M059J (cell line): ENCODE measurements at regions not wholly inside any gene's neighbourhood (a gene's known extent, or its start where the extent isn't known, plus 50 kb on each side); places are given as distances from the start of the nearest gene placed in this dataset.

Source experiments
- DNase-seq: peaks from one replicate; pipeline ENCODE4 v3.0.0-alpha.2; 2012; ENCODE audit warnings: low read depth

GRCh38 chr11:91761406-91762025 is 463.1 kb upstream of the FAT3 start:
- DNase-seq: no peak

GRCh38 chr11:91756829-91757480 is 467.7 kb upstream of the FAT3 start:
- no peak for DNase-seq

- DNase-seq: no peak
Measured at GRCh38 chr11:91755951-91756707, 468.5 kb upstream of the FAT3 start.

GRCh38 chr11:91755526-91755925 is 469.1 kb upstream of the FAT3 start:
- peak; percentile 59 for DNase-seq

- peak; percentile 77 for DNase-seq
Measured at GRCh38 chr11:91749251-91749650, 475.4 kb upstream of the FAT3 start.

- DNase-seq: peak; percentile 59
Measured at GRCh38 chr11:91742155-91742554, 482.5 kb upstream of the FAT3 start.

- no peak for DNase-seq
Measured at GRCh38 chr11:91731051-91731450, 493.6 kb upstream of the FAT3 start.

- DNase-seq: no peak
Measured at GRCh38 chr11:91730620-91731019, 494.0 kb upstream of the FAT3 start.

- no peak for DNase-seq
Measured at GRCh38 chr11:91730057-91730456, 494.6 kb upstream of the FAT3 start.

GRCh38 chr11:91717169-91717568 is 507.4 kb upstream of the FAT3 start:
- no peak for DNase-seq

GRCh38 chr11:91707652-91708482 is 516.8 kb upstream of the FAT3 start:
- no peak for DNase-seq

- DNase-seq: no peak
Measured at GRCh38 chr11:91703042-91703441, 521.6 kb upstream of the FAT3 start.

- DNase-seq: no peak
Measured at GRCh38 chr11:91700854-91701253, 523.8 kb upstream of the FAT3 start.

- no peak for DNase-seq
Measured at GRCh38 chr11:91698845-91699244, 525.8 kb upstream of the FAT3 start.

GRCh38 chr11:91694331-91694730 is 530.3 kb upstream of the FAT3 start:
- DNase-seq: no peak

GRCh38 chr11:91691872-91692271 is 532.7 kb upstream of the FAT3 start:
- no peak for DNase-seq

- DNase-seq: no peak
Measured at GRCh38 chr11:91688672-91689071, 535.9 kb upstream of the FAT3 start.

- DNase-seq: peak; percentile 7
Measured at GRCh38 chr11:91686700-91687099, 537.9 kb upstream of the FAT3 start.

GRCh38 chr11:91686281-91686680 is 538.3 kb upstream of the FAT3 start:
- DNase-seq: no peak

- DNase-seq: no peak
Measured at GRCh38 chr11:91673705-91674104, 550.9 kb upstream of the FAT3 start.

- DNase-seq: peak; percentile 38
Measured at GRCh38 chr11:91664521-91664920, 560.1 kb upstream of the FAT3 start.

- no peak for DNase-seq
Measured at GRCh38 chr11:91660036-91660435, 564.6 kb upstream of the FAT3 start.
